WTC11 (cell line): ENCODE measurements at regions not wholly inside any gene's neighbourhood (a gene's known extent, or its start where the extent isn't known, plus 50 kb on each side); places are given as distances from the start of the nearest gene placed in this dataset.

Experiments
- ATAC-seq: fragments of 200-7000 bp; cut with Tn5 transposase; 2 replicates; pipeline ENCODE4 v1.10.0; 2021; ENCODE audit warnings: mild to moderate bottlenecking, moderate library complexity
- CTCF ChIA-PET: fragments of 300-600 bp; sonication (Branson Sonifier 250); formaldehyde crosslinking; loops from one replicate; lab custom pipeline; 2021; ENCODE audit warnings: antibody characterized with exemption; lab: Charles Lee
- POLR2A ChIA-PET: fragments of 350-600 bp; sonication (Branson Sonifier 250); formaldehyde crosslinking; loops from one replicate; lab custom pipeline; 2021; ENCODE audit warnings: antibody characterized with exemption; lab: Charles Lee
- DNase-seq: peaks from one replicate; pipeline ENCODE4 v3.0.0; 2021; ENCODE audit warnings: low spot score
- H3K27ac Mint-ChIP-seq: 2 replicates; pipeline ENCODE4 v1.8.0; 2021; ENCODE audit warnings: mixed read lengths
- H3K27me3 Mint-ChIP-seq: 2 replicates; pipeline ENCODE4 v1.8.0; 2021; ENCODE audit warnings: low read depth, mild to moderate bottlenecking, moderate library complexity, mixed read lengths
- H3K36me3 Mint-ChIP-seq: 2 replicates; pipeline ENCODE4 v1.8.0; 2021; ENCODE audit warnings: mixed read lengths
- H3K4me1 Mint-ChIP-seq: 2 replicates; pipeline ENCODE4 v1.8.0; 2022; ENCODE audit warnings: mixed read lengths
- H3K4me3 Mint-ChIP-seq: 2 replicates; pipeline ENCODE4 v1.8.0; 2021; ENCODE audit warnings: mild to moderate bottlenecking, moderate library complexity, mixed read lengths
- H3K9me3 Mint-ChIP-seq: 2 replicates; pipeline ENCODE4 v1.8.0; 2021; ENCODE audit warnings: mixed read lengths
- CREB1 ChIP-seq: sonication (generic); formaldehyde crosslinking; IDR thresholded peaks from 2 replicates; pipeline ENCODE4 v1.8.0; 2023; ENCODE audit warnings: mild to moderate bottlenecking, missing genetic modification reagents
- E2F5 ChIP-seq: sonication (generic); formaldehyde crosslinking; IDR thresholded peaks from 2 replicates; pipeline ENCODE4 v1.8.1; 2022; ENCODE audit warnings: mild to moderate bottlenecking, moderate library complexity, missing genetic modification reagents
- FOXP1 ChIP-seq: sonication (generic); formaldehyde crosslinking; IDR thresholded peaks from 2 replicates; pipeline ENCODE4 v1.8.0; 2022; ENCODE audit warnings: missing genetic modification reagents, mild to moderate bottlenecking, moderate library complexity, borderline replicate concordance
- GABPB1 ChIP-seq: sonication (generic); formaldehyde crosslinking; IDR thresholded peaks from 2 replicates; pipeline ENCODE4 v1.8.1; 2023; ENCODE audit warnings: mild to moderate bottlenecking, missing genetic modification reagents
- IRF2 ChIP-seq: sonication (generic); formaldehyde crosslinking; IDR thresholded peaks from 2 replicates; pipeline ENCODE4 v1.8.0; 2022; ENCODE audit warnings: low read depth, missing genetic modification reagents, borderline replicate concordance
- JAZF1 ChIP-seq: fragments of 250-450 bp; sonication (Bioruptor Pico); IDR thresholded peaks from 2 replicates; pipeline ENCODE4 v1.9.0; 2021; ENCODE audit warnings: moderate library complexity, mild to moderate bottlenecking, inconsistent platforms
- MXD4 ChIP-seq: fragments of 250-450 bp; sonication (Bioruptor Pico); IDR thresholded peaks from 2 replicates; pipeline ENCODE4 v1.8.0; 2021; ENCODE audit warnings: mild to moderate bottlenecking, moderate library complexity, borderline replicate concordance
- PRRX2 ChIP-seq: fragments of 250-450 bp; sonication (Bioruptor Pico); IDR thresholded peaks from 2 replicates; pipeline ENCODE4 v1.8.0; 2021; ENCODE audit warnings: mild to moderate bottlenecking
- SMAD4 ChIP-seq: sonication (generic); formaldehyde crosslinking; IDR thresholded peaks from 2 replicates; pipeline ENCODE4 v1.8.0; 2022; ENCODE audit warnings: mild to moderate bottlenecking, missing genetic modification reagents
- STAT6 ChIP-seq: sonication (generic); formaldehyde crosslinking; conservative IDR thresholded peaks from 2 replicates; pipeline ENCODE4 v1.8.1; 2023; ENCODE audit warnings: mild to moderate bottlenecking, low read depth, missing genetic modification reagents, moderate library complexity
- TEAD4 ChIP-seq: sonication (generic); formaldehyde crosslinking; IDR thresholded peaks from 2 replicates; pipeline ENCODE4 v1.8.0; 2022; ENCODE audit warnings: mild to moderate bottlenecking, missing genetic modification reagents
- ZNF317 ChIP-seq: sonication (generic); formaldehyde crosslinking; IDR thresholded peaks from 2 replicates; pipeline ENCODE4 v1.8.1; 2023; ENCODE audit warnings: low read depth, mild to moderate bottlenecking, moderate library complexity, missing genetic modification reagents, borderline replicate concordance
- ZNF396 ChIP-seq: fragments of 250-450 bp; sonication (Bioruptor Pico); IDR thresholded peaks from 2 replicates; pipeline ENCODE4 v1.8.0; 2021; ENCODE audit warnings: mild to moderate bottlenecking, moderate library complexity, borderline replicate concordance
- TF ChIP-seq, protein P1 (sequence below): sonication (generic); formaldehyde crosslinking; IDR thresholded peaks from 2 replicates; pipeline ENCODE4 v1.8.0; 2022; ENCODE audit warnings: missing genetic modification reagents
- TF ChIP-seq, protein P2 (sequence below): sonication (generic); formaldehyde crosslinking; IDR thresholded peaks from 2 replicates; pipeline ENCODE4 v1.8.0; 2022; ENCODE audit warnings: mild to moderate bottlenecking, missing genetic modification reagents
- TF ChIP-seq, protein P3 (sequence below): sonication (generic); formaldehyde crosslinking; IDR thresholded peaks from 2 replicates; pipeline ENCODE4 v1.8.1; 2022; ENCODE audit warnings: low read depth, mild to moderate bottlenecking, moderate library complexity, missing genetic modification reagents, borderline replicate concordance

DNA sequence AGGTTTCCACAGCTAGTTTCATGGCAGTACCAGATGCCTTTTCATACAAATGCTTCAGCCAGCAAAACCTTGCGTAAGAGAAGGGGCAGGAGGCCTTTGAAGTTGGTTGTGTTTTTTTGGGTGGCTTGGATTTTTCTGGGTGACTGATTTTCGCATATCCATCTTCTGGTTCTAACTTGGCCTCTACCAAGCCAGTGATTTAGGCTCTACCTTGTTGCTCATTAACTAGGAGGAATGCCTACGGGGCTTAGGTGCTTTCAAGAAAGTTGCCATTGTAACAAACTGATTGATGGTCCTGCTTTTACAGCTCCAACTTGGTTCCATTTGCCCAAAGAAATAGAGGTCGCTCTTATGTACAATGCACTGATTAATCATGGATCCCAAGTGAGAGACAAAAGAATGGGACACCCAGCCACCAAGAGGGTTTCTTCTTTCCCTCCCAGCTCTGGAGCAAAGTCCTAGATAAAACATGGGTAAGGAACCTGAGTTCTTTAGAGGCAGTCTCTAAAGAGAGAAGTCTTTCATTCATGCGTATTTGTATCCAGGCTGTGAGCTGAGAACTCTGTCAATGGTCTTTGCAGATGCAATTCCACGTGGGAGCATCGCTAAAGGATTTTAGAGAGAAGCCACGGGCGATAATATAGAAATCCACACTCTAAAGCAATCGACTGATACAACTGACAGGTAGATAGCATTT is 92.1 kb upstream of the FGFR2 start:
- TF ChIP-seq, protein P1, sequence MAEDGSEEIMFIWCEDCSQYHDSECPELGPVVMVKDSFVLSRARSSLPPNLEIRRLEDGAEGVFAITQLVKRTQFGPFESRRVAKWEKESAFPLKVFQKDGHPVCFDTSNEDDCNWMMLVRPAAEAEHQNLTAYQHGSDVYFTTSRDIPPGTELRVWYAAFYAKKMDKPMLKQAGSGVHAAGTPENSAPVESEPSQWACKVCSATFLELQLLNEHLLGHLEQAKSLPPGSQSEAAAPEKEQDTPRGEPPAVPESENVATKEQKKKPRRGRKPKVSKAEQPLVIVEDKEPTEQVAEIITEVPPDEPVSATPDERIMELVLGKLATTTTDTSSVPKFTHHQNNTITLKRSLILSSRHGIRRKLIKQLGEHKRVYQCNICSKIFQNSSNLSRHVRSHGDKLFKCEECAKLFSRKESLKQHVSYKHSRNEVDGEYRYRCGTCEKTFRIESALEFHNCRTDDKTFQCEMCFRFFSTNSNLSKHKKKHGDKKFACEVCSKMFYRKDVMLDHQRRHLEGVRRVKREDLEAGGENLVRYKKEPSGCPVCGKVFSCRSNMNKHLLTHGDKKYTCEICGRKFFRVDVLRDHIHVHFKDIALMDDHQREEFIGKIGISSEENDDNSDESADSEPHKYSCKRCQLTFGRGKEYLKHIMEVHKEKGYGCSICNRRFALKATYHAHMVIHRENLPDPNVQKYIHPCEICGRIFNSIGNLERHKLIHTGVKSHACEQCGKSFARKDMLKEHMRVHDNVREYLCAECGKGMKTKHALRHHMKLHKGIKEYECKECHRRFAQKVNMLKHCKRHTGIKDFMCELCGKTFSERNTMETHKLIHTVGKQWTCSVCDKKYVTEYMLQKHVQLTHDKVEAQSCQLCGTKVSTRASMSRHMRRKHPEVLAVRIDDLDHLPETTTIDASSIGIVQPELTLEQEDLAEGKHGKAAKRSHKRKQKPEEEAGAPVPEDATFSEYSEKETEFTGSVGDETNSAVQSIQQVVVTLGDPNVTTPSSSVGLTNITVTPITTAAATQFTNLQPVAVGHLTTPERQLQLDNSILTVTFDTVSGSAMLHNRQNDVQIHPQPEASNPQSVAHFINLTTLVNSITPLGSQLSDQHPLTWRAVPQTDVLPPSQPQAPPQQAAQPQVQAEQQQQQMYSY (CRISPR knock-in tag): no peak
- TF ChIP-seq, protein P2, sequence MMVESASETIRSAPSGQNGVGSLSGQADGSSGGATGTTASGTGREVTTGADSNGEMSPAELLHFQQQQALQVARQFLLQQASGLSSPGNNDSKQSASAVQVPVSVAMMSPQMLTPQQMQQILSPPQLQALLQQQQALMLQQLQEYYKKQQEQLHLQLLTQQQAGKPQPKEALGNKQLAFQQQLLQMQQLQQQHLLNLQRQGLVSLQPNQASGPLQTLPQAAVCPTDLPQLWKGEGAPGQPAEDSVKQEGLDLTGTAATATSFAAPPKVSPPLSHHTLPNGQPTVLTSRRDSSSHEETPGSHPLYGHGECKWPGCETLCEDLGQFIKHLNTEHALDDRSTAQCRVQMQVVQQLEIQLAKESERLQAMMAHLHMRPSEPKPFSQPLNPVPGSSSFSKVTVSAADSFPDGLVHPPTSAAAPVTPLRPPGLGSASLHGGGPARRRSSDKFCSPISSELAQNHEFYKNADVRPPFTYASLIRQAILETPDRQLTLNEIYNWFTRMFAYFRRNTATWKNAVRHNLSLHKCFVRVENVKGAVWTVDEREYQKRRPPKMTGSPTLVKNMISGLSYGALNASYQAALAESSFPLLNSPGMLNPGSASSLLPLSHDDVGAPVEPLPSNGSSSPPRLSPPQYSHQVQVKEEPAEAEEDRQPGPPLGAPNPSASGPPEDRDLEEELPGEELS (CRISPR knock-in tag): no peak
- TF ChIP-seq JAZF1 (no peak), FOXP1 (CRISPR knock-in tag) (no peak), STAT6 (CRISPR knock-in tag) (no peak), PRRX2 (CRISPR knock-in tag) (no peak), E2F5 (CRISPR knock-in tag) (no peak), GABPB1 (CRISPR knock-in tag) (no peak)
- ATAC-seq (no peak), DNase-seq (no peak)
- Mint-ChIP-seq H3K27ac (no peak overlapping the region), H3K36me3 (no peaks in the 10 kb centered on the region), H3K4me3 (no peak overlapping the region), H3K27me3 (0 out of 2 replicates have a peak, but pooled peaks cover 3% of the 10 kb centered on the region), H3K9me3 (no peaks in the 10 kb centered on the region), H3K4me1 (peaks cover 24% of the 10 kb centered on the region)
- POLR2A ChIA-PET: no interaction called here
- CTCF ChIA-PET: interaction anchor here (1.7 kb wide), 1 partner anchor 22 kb away, joined by 4 read pairs; no protein-coding TSS in a partner anchor

- no peak overlapping the region for H3K4me3 Mint-ChIP-seq
- DNase-seq: no peak
- CTCF ChIA-PET: interaction anchor here (0.7 to 1.3 kb wide), 2 partner anchors 9 to 584 kb away, joined by 3 to 6 read pairs; partner anchors contain the start of gene BTBD16
- TF ChIP-seq, protein P3, sequence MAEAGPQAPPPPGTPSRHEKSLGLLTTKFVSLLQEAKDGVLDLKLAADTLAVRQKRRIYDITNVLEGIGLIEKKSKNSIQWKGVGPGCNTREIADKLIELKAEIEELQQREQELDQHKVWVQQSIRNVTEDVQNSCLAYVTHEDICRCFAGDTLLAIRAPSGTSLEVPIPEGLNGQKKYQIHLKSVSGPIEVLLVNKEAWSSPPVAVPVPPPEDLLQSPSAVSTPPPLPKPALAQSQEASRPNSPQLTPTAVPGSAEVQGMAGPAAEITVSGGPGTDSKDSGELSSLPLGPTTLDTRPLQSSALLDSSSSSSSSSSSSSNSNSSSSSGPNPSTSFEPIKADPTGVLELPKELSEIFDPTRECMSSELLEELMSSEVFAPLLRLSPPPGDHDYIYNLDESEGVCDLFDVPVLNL (CRISPR knock-in tag): no peak
- TF ChIP-seq CREB1 (CRISPR knock-in tag): no peak
- TF ChIP-seq TEAD4 (CRISPR knock-in tag): no peak
- no peak for TF ChIP-seq IRF2
- TF ChIP-seq ZNF396 (CRISPR knock-in tag): no peak
- TF ChIP-seq SMAD4 (CRISPR knock-in tag): no peak
- TF ChIP-seq MXD4 (CRISPR knock-in tag): no peak
- TF ChIP-seq ZNF317: no peak
- TF ChIP-seq, all 79 proteins: peak for 0
- H3K9me3 Mint-ChIP-seq: no peaks in the 10 kb centered on the region
- POLR2A ChIA-PET: no interaction called here
- H3K27ac Mint-ChIP-seq: no peak overlapping the region
- peaks cover 24% of the 10 kb centered on the region for H3K4me1 Mint-ChIP-seq
- no peaks in the 10 kb centered on the region for H3K27me3 Mint-ChIP-seq
- ATAC-seq: no peak
- H3K36me3 Mint-ChIP-seq: no peaks in the 10 kb centered on the region
These were observed 89.0 kb upstream of the FGFR2 start for GRCh38 chr10:121687095-121687813.
